VCaP (cell line): ENCODE measurements at regions not wholly inside any gene's neighbourhood (a gene's known extent, or its start where the extent isn't known, plus 50 kb on each side); places are given as distances from the start of the nearest gene placed in this dataset.

ENCODE experiments used
- H3K27ac ChIP-seq: fragments of 450-650 bp; 2 replicates; pipeline ENCODE4 v1.5.1; 2017
- TF ChIP-seq, protein P1 (sequence below): fragments of 450-650 bp; conservative IDR thresholded peaks from 2 replicates; pipeline ENCODE4 v1.5.1; 2017; ENCODE audit warnings: mild to moderate bottlenecking, moderate library complexity

DNA sequence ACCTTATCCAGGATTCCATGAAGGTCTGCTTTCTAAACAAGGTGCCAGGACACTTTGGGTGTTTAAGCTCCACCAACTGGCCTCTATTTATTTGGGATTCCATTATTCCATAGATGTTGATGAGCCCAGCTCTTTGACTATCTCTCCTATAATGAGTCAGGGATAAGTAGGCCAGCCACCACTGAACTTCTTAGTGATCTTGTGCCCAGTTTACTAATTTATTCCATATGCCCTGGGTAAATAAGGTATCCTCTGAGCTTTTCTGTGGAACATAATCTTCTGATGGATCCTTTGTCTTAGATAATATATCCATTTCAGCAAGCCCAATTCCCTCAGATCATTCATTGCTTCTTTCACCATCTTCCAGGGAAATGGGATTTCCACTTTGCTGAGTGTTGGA lies 535.0 kb downstream of the FOXG1 start:
- TF ChIP-seq, protein P1, sequence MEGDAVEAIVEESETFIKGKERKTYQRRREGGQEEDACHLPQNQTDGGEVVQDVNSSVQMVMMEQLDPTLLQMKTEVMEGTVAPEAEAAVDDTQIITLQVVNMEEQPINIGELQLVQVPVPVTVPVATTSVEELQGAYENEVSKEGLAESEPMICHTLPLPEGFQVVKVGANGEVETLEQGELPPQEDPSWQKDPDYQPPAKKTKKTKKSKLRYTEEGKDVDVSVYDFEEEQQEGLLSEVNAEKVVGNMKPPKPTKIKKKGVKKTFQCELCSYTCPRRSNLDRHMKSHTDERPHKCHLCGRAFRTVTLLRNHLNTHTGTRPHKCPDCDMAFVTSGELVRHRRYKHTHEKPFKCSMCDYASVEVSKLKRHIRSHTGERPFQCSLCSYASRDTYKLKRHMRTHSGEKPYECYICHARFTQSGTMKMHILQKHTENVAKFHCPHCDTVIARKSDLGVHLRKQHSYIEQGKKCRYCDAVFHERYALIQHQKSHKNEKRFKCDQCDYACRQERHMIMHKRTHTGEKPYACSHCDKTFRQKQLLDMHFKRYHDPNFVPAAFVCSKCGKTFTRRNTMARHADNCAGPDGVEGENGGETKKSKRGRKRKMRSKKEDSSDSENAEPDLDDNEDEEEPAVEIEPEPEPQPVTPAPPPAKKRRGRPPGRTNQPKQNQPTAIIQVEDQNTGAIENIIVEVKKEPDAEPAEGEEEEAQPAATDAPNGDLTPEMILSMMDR, result no peak
- H3K27ac ChIP-seq, result no peak overlapping the region

DNA sequence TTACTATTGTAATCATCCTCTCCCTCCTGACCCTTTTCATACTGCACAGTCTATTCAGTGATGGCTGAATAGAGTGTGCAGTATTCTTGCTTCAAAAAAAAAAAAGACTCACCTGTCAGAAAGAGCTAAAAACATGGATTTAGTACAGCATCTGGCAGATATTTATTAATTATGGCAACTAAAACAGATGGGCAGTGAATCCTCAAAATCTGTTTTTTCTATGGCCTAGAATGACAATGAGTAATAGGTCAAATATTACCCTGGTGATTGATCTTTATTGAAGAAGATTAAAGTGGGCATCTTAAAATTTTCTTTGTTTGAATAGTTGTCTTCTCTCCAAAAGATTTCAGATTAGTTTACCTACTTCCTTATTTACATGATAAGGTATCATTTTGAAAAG lies 543.6 kb downstream of the FOXG1 start:
- TF ChIP-seq, protein P1, result no peak

DNA sequence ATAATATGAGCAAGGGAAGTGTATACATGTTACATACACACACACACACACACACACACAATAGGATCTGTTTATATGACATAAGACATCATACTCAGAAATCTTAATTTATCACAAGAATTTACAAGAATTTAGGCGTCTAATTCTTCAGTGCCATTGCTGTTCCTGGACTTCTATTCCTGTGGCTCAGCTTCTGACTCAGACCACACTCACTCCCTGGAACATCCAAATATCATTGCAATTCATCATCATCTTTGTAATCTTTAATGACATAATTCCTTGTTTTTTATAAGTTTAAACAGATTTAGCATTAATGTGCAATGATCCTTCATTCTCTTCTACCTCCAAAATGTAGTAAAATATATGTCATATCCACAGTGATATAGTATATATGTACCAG lies 544.2 kb downstream of the FOXG1 start:
- H3K27ac ChIP-seq, result no peak overlapping the region
- TF ChIP-seq, protein P1, result no peak

More for the DNA sequence above, 543.6 kb downstream of the FOXG1 start:
- H3K27ac ChIP-seq, result no peak overlapping the region

DNA sequence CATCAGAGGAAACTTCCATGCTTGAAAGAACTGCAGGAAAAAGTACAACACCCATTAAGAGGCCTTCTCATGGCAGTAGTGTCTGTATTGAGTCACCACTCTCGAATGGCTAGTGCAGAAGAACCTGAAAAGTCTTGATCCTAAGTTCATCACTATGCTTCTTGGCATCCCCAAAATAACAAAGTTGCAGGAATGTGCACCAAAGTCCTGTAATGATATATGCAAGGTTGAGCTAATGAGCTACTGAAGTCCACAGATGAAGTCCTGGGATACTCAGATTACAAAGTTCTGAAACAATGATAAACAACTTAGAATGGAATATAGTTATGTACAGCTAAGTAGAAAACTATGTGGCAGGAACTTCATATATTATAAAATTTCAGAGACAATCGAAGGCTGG lies 545.4 kb downstream of the FOXG1 start:
- TF ChIP-seq, protein P1, result no peak
- no peak overlapping the region for H3K27ac ChIP-seq

DNA sequence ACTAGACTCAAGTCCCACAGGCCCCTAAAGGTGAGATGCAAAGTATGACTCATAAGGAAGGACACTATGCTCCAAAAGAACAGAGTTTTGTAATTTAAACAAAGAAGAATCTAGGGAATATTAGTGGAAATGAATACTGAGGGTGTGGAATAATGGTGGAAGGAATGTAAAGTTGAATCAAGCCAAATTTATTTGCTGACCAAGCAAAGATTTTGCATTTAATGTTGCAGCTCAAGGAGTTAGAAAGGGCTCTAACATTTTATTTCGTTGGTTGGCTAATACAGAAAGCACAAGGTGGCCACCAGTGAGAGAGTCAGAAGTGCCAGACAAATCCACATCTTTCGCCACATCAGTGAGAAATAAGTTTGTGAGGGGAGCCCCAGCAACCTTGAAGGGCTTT lies 550.3 kb downstream of the FOXG1 start:
- TF ChIP-seq, protein P1, result no peak

DNA sequence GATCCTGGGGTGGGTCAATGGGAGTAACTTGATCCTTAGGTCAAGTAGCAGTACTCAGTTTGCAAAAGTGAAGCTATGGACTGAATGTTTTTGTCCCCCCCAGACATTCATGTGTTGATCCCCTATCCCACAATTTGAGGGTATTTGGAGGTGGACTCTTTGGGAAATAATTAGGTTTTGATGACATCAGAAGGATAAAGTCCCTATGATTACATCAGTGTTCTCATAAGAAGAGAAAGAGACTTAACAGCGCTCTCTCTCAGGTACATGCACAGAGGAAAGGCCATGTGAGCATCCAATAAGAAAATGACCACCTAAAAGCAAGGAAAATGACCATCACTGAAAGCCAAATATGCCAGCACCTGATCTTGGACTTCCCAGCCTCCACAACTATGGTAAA lies 550.8 kb downstream of the FOXG1 start:
- H3K27ac ChIP-seq, result no peak overlapping the region
- TF ChIP-seq, protein P1, result no peak

More for the DNA sequence above, 550.3 kb downstream of the FOXG1 start:
- H3K27ac ChIP-seq, result no peak overlapping the region

DNA sequence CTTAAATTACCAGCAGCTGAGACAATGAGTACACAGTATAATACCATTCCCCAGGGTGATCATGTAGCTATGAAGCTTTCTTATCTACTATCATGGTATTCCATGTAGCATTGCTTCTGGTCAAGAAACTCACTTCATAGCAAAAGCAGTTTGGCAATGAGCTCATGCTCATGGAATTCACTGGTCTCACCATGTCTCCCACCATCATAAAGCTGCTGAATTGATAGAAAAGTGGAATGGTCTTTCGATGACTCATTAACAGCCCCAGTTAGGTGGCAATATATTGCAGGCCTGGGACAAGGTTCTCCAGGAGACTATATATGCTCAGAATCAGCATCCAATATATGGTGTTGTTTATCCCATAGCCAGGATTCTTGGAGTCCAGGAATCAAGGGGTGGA lies 553.7 kb downstream of the FOXG1 start:
- no peak overlapping the region for H3K27ac ChIP-seq
- TF ChIP-seq, protein P1, result no peak

DNA sequence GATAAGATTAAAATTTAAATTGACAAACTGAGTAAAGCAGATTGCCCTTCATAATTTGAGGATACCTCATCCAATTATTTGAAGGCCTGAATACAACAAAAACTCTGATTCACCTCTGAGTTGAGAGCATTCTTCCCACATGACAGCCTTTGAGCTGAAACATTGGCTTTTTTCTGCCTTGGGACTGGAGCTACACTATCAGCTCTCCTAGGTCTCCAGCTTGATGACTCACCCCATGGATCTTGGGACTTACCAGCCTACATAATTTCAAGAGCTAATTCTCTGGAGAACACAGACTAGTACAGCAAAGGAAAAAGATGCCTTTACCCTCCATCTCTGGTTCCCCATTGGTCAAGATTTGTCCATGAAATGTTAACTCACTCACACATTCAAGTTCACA lies 555.1 kb downstream of the FOXG1 start:
- TF ChIP-seq, protein P1, result no peak
- H3K27ac ChIP-seq, result no peak overlapping the region
